Immature natural killer cell (primary cell): ENCODE measurements at regions not wholly inside any gene's neighbourhood (a gene's known extent, or its start where the extent isn't known, plus 50 kb on each side); places are given as distances from the start of the nearest gene placed in this dataset.
"Not testable (repeated sequence)": the region's sequence is repeated elsewhere in the genome, so short reads cannot be mapped to it uniquely, and the experiment has no call there.

Source experiments
- DNase-seq, 3 donors: peaks; one replicate each; pipeline ENCODE4 v3.0.0; 2022; ENCODE audit warnings: mixed read lengths in 1 of 3
- H3K27ac Mint-ChIP-seq, 6 donors: one replicate each; pipeline ENCODE4 v1.8.0; 2020; ENCODE audit warnings: mixed read lengths in 6 of 6, mild to moderate bottlenecking in 5 of 6, inconsistent platforms in 4 of 6, moderate library complexity in 3 of 6
- H3K27me3 Mint-ChIP-seq, 3 donors: one replicate each; pipeline ENCODE4 v1.8.0; 2020 to 2021; ENCODE audit warnings: low read depth in 3 of 3, mild to moderate bottlenecking in 3 of 3, mixed read lengths in 3 of 3, moderate library complexity in 3 of 3, inconsistent platforms in 1 of 3
- H3K36me3 Mint-ChIP-seq, 3 donors: one replicate each; pipeline ENCODE4 v1.8.0; 2020; ENCODE audit warnings: mixed read lengths in 3 of 3, inconsistent platforms in 2 of 3, mild to moderate bottlenecking in 2 of 3
- H3K4me1 Mint-ChIP-seq, 2 donors: one replicate each; pipeline ENCODE4 v1.8.0; 2020; ENCODE audit warnings: inconsistent platforms in 2 of 2, mild to moderate bottlenecking in 2 of 2, mixed read lengths in 2 of 2, moderate library complexity in 1 of 2
- H3K4me3 Mint-ChIP-seq, 5 donors: one replicate each; pipeline ENCODE4 v1.8.0; 2020; ENCODE audit warnings: mild to moderate bottlenecking in 5 of 5, mixed read lengths in 5 of 5, inconsistent platforms in 3 of 5, moderate library complexity in 3 of 5
- H3K9me3 Mint-ChIP-seq, 6 donors: one replicate each; pipeline ENCODE4 v1.8.0; 2020; ENCODE audit warnings: mild to moderate bottlenecking in 6 of 6, mixed read lengths in 6 of 6, inconsistent platforms in 4 of 6, moderate library complexity in 3 of 6

GRCh38 chr1:118381197-118381869 is 196.3 kb upstream of the SPAG17 start:
- Mint-ChIP-seq H3K27ac (no peak overlapping the region), H3K9me3 (peaks cover 6 to 35% (median 10%) of the 10 kb centered on the region in 6 donors), H3K36me3 (peaks cover 0 to 3% (median 0%) of the 10 kb centered on the region in 3 donors), H3K4me1 (no peaks in the 10 kb centered on the region), H3K4me3 (no peak overlapping the region), H3K27me3 (no peaks in the 10 kb centered on the region)
- DNase-seq: no peak

GRCh38 chr1:118377183-118377582 is 192.2 kb upstream of the SPAG17 start:
- peaks cover 21 to 57% (median 37%) of the 10 kb centered on the region in 6 donors for H3K9me3 Mint-ChIP-seq
- H3K27me3 Mint-ChIP-seq, H3K27ac Mint-ChIP-seq, H3K4me3 Mint-ChIP-seq, H3K4me1 Mint-ChIP-seq, DNase-seq, H3K36me3 Mint-ChIP-seq: not testable (repeated sequence)

GRCh38 chr1:118371612-118372011 is 186.6 kb upstream of the SPAG17 start:
- no peaks in the 10 kb centered on the region for H3K4me1 Mint-ChIP-seq
- no peak overlapping the region for H3K27ac Mint-ChIP-seq
- no peak for DNase-seq
- peaks cover 0 to 1% (median 0%) of the 10 kb centered on the region in 3 donors for H3K27me3 Mint-ChIP-seq
- H3K36me3 Mint-ChIP-seq: no peaks in the 10 kb centered on the region
- H3K4me3 Mint-ChIP-seq: no peak overlapping the region
- peaks cover 20 to 59% (median 41%) of the 10 kb centered on the region in 6 donors for H3K9me3 Mint-ChIP-seq

- no peak for DNase-seq
- Mint-ChIP-seq H3K9me3 (peaks cover 19 to 66% (median 45%) of the 10 kb centered on the region in 6 donors), H3K36me3 (no peaks in the 10 kb centered on the region), H3K27me3 (peaks cover 0 to 1% (median 0%) of the 10 kb centered on the region in 3 donors), H3K4me1 (no peaks in the 10 kb centered on the region), H3K27ac (no peak overlapping the region), H3K4me3 (no peak overlapping the region)
Observed at GRCh38 chr1:118370861-118371260, 185.8 kb upstream of the SPAG17 start.

- H3K27me3 Mint-ChIP-seq: peaks cover 0 to 3% (median 0%) of the 10 kb centered on the region in 3 donors
- no peak overlapping the region for H3K4me3 Mint-ChIP-seq
- no peak overlapping the region for H3K27ac Mint-ChIP-seq
- no peaks in the 10 kb centered on the region for H3K36me3 Mint-ChIP-seq
- no peaks in the 10 kb centered on the region for H3K4me1 Mint-ChIP-seq
- H3K9me3 Mint-ChIP-seq: peaks cover 16 to 66% (median 46%) of the 10 kb centered on the region in 6 donors
- no peak for DNase-seq
Observed at GRCh38 chr1:118366286-118366685, 181.3 kb upstream of the SPAG17 start.

GRCh38 chr1:118364882-118365281 is 179.9 kb upstream of the SPAG17 start:
- Mint-ChIP-seq H3K9me3 (peaks cover 10 to 62% (median 46%) of the 10 kb centered on the region in 6 donors), H3K36me3 (no peaks in the 10 kb centered on the region), H3K27me3 (peaks cover 0 to 3% (median 0%) of the 10 kb centered on the region in 3 donors), H3K4me3 (no peak overlapping the region), H3K27ac (no peak overlapping the region), H3K4me1 (no peaks in the 10 kb centered on the region)
- no peak for DNase-seq

DNA sequence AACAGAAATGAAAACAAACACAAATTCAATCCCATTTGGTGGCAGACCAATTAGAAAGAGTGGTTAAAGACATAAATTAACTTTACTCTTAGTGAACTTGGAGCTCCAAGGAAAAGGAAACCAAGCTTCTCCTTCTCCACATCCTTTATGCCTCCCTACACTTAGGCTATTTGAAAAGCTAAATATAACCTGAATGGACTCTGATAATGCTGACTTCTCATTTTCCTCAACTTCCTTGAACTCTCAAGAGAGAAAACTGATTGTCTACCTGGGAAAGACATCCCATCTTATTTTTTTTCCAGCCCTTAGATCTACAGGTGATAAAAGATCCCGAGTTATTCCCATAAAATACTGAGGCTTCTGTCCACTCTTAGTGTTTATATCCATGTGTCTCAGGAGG is 178.4 kb upstream of the SPAG17 start:
- Mint-ChIP-seq H3K9me3 (peaks cover 12 to 53% (median 45%) of the 10 kb centered on the region in 6 donors), H3K4me1 (no peaks in the 10 kb centered on the region), H3K27ac (no peak overlapping the region), H3K27me3 (peaks cover 0 to 3% (median 0%) of the 10 kb centered on the region in 3 donors), H3K4me3 (no peak overlapping the region), H3K36me3 (no peaks in the 10 kb centered on the region)
- DNase-seq: no peak

DNA sequence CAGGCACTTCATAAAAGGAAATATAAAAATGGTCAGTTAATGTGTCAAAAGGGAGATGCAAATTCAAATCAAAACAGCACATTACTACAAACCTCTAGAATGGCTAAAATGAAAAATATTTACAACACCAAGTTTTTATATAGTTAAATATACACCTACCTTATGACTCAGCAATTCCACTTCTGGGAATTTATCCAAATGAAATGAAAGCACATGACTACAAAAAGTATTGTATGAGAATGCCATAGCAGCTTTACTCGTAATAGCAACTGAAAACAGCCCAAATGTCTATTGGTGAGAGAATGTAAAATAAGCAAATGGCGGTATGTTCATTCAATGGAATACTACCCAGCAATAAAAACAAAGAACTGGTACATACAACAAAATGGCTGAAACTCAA is 175.8 kb upstream of the SPAG17 start:
- H3K27ac Mint-ChIP-seq: no peak overlapping the region
- H3K4me3 Mint-ChIP-seq: no peak overlapping the region

GRCh38 chr1:118346936-118347335 is 161.9 kb upstream of the SPAG17 start:
- H3K27ac Mint-ChIP-seq: no peak overlapping the region
- H3K27me3 Mint-ChIP-seq: no peaks in the 10 kb centered on the region
- no peak for DNase-seq
- peaks cover 9 to 38% (median 19%) of the 10 kb centered on the region in 6 donors for H3K9me3 Mint-ChIP-seq
- peaks cover 0 to 4% (median 0%) of the 10 kb centered on the region in 3 donors for H3K36me3 Mint-ChIP-seq
- no peaks in the 10 kb centered on the region for H3K4me1 Mint-ChIP-seq
- no peak overlapping the region for H3K4me3 Mint-ChIP-seq

More for the DNA sequence above, 175.8 kb upstream of the SPAG17 start:
- Mint-ChIP-seq H3K4me1 (no peaks in the 10 kb centered on the region), H3K36me3 (no peaks in the 10 kb centered on the region), H3K27me3 (peaks cover 0 to 3% (median 0%) of the 10 kb centered on the region in 3 donors), H3K9me3 (peaks cover 13 to 51% (median 30%) of the 10 kb centered on the region in 6 donors)
- no peak for DNase-seq

DNA sequence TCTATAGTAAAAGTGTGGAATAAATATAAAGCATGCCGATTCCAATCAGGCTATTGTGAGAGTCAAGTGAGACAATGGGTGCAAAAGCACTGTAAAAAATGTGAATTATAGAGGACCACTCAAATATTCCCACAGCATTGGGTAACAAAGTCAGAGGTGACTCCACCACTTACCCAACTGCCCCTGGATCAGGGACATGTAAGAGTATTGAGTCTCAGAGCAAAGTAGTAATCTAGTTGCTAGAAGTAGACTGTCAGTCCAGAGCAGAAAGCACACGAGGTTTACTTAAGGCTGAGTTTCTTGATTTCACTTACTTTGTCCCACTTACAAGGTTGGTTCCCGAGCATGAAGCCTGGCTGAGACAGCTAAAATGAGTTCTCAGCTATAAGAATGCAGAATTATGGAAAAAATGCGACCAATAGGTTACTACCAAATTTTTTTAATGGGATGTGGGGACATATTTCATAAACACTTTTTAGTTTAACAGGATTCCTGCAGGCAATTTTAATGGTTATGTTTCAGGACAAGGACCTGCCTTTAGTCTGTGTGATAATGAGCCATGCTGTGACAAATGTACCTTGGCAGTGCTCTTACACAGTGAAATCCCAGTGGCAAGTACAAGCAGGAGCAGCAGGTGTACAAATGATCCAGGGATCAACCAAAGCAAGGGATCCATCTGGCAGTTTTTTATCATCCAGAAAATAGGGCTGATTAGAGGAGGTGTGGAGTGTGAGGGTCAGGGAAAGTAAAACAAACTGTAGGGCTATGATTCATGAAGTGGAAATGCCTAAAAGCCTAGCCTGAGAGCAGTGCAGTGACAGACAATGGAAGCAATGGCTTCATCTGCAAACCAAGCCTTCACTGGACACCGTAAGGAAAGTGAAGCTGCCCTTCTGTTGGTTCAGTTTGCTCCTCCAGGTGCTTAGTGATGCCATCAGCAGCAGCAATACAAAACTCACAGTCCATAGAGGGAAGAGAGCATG is 156.2 kb upstream of the SPAG17 start:
- Mint-ChIP-seq H3K36me3 (peaks cover 0 to 4% (median 0%) of the 10 kb centered on the region in 3 donors), H3K4me1 (no peaks in the 10 kb centered on the region), H3K27ac (no peak overlapping the region), H3K9me3 (peaks cover 7 to 34% (median 17%) of the 10 kb centered on the region in 6 donors), H3K27me3 (peaks cover 0 to 2% (median 0%) of the 10 kb centered on the region in 3 donors), H3K4me3 (no peak overlapping the region)
- no peak for DNase-seq

- Mint-ChIP-seq H3K9me3 (peaks cover 10 to 38% (median 16%) of the 10 kb centered on the region in 6 donors), H3K36me3 (peaks cover 0 to 4% (median 0%) of the 10 kb centered on the region in 3 donors), H3K4me1 (no peaks in the 10 kb centered on the region), H3K27me3 (peaks cover 0 to 3% (median 0%) of the 10 kb centered on the region in 3 donors), H3K27ac (no peak overlapping the region), H3K4me3 (no peak overlapping the region)
- no peak for DNase-seq
Observed at GRCh38 chr1:118339400-118340124, 154.5 kb upstream of the SPAG17 start.

- H3K36me3 Mint-ChIP-seq: peaks cover 0 to 4% (median 0%) of the 10 kb centered on the region in 3 donors
Observed at GRCh38 chr1:118338936-118339335, 153.9 kb upstream of the SPAG17 start.

GRCh38 chr1:118337346-118337745 is 152.3 kb upstream of the SPAG17 start:
- no peak for DNase-seq
- Mint-ChIP-seq H3K36me3 (peaks cover 0 to under 1% (median 0%) of the 10 kb centered on the region in 3 donors), H3K27me3 (peaks cover 0 to 3% (median 0%) of the 10 kb centered on the region in 3 donors), H3K4me3 (no peak overlapping the region), H3K9me3 (peaks cover 5 to 31% (median 13%) of the 10 kb centered on the region in 6 donors), H3K27ac (no peak overlapping the region), H3K4me1 (no peaks in the 10 kb centered on the region)

More at GRCh38 chr1:118338936-118339335, 153.9 kb upstream of the SPAG17 start:
- no peak overlapping the region for H3K4me3 Mint-ChIP-seq
- H3K9me3 Mint-ChIP-seq: peaks cover 10 to 40% (median 15%) of the 10 kb centered on the region in 6 donors
- no peak for DNase-seq
- no peak overlapping the region for H3K27ac Mint-ChIP-seq
- H3K27me3 Mint-ChIP-seq: peaks cover 0 to 3% (median 0%) of the 10 kb centered on the region in 3 donors
- H3K4me1 Mint-ChIP-seq: no peaks in the 10 kb centered on the region
